IMR-90 (cell line): ENCODE measurements at regions not wholly inside any gene's neighbourhood (a gene's known extent, or its start where the extent isn't known, plus 50 kb on each side); places are given as distances from the start of the nearest gene placed in this dataset.

Experiments used
- ATAC-seq: fragments of 200-7000 bp; cut with Tn5 transposase; 2 replicates; pipeline ENCODE4 v1.9.1; 2020; ENCODE audit warnings: low read depth, mild to moderate bottlenecking, moderate library complexity
- BruUV-seq: library from RNA; stranded (reverse); fragments of 400-500 nt; replicated peaks from 2 replicates; lab custom pipeline; 2021; lab: Mats Ljungman, UMichigan
- CTCF ChIA-PET: fragments of 300-600 bp; formaldehyde crosslinking; extraction: SDS; loops from one replicate; lab custom pipeline; 2021; ENCODE audit warnings: antibody characterized with exemption; lab: Yijun Ruan, JAX
- POLR2A ChIA-PET: fragments of 300-600 bp; sonication (Branson Sonifier 250); formaldehyde crosslinking; loops from one replicate; lab custom pipeline; 2022; ENCODE audit warnings: antibody characterized with exemption; ENCODE audit not compliant: unreplicated experiment; lab: Charles Lee
- DNase-seq: peaks from one replicate; pipeline ENCODE4 v3.0.0; 2013
- H2AFZ ChIP-seq: replicated peaks from 2 replicates; pipeline ENCODE3; 2013; ENCODE audit warnings: low read length, mild to moderate bottlenecking; ENCODE audit not compliant: poor library complexity
- H2AK5ac ChIP-seq: 2 replicates; pipeline ENCODE4 v1.6.1; 2013; ENCODE audit warnings: low read depth, low read length, inconsistent platforms
- H2AK9ac ChIP-seq: replicated peaks from 2 replicates; pipeline ENCODE3; 2013; ENCODE audit warnings: mild to moderate bottlenecking, low read depth, low read length, moderate library complexity; ENCODE audit not compliant: poor library complexity
- H2BK120ac ChIP-seq: 2 replicates; pipeline ENCODE4 v1.6.1; 2013; ENCODE audit warnings: low read depth, low read length, inconsistent platforms
- H2BK15ac ChIP-seq: 3 replicates; pipeline ENCODE4 v1.6.1; 2013; ENCODE audit warnings: low read depth, low read length, inconsistent platforms
- H2BK20ac ChIP-seq: 2 replicates; pipeline ENCODE4 v1.6.1; 2013; ENCODE audit warnings: low read depth, mild to moderate bottlenecking, inconsistent platforms, low read length, moderate library complexity
- H2BK5ac ChIP-seq: 2 replicates; pipeline ENCODE4 v1.6.1; 2013; ENCODE audit warnings: mild to moderate bottlenecking, low read depth, low read length, inconsistent platforms; ENCODE audit not compliant: poor library complexity, severe bottlenecking
- H3K14ac ChIP-seq: replicated peaks from 2 replicates; pipeline ENCODE4 v1.6.1; 2013; ENCODE audit warnings: low read depth, low read length, inconsistent platforms
- H3K18ac ChIP-seq: 2 replicates; pipeline ENCODE4 v1.6.1; 2013; ENCODE audit warnings: low read depth, low read length, control low read depth
- H3K23ac ChIP-seq: 2 replicates; pipeline ENCODE4 v1.6.1; 2013; ENCODE audit warnings: low read depth, low read length, inconsistent platforms
- H3K27ac ChIP-seq: 2 replicates; pipeline ENCODE4 v1.5.1; 2013; ENCODE audit warnings: mild to moderate bottlenecking, control low read depth, low read length; ENCODE audit not compliant: insufficient read depth
- H3K27me3 ChIP-seq: 2 replicates; pipeline ENCODE4 v1.6.1; 2013; ENCODE audit warnings: low read length; ENCODE audit not compliant: control insufficient read depth, insufficient read depth
- H3K36me3 ChIP-seq: 2 replicates; pipeline ENCODE4 v1.6.1; 2013; ENCODE audit warnings: low read length, mixed read lengths; ENCODE audit not compliant: control insufficient read depth, insufficient read depth
- H3K4ac ChIP-seq: 2 replicates; pipeline ENCODE4 v1.6.1; 2013; ENCODE audit warnings: low read depth, low read length, inconsistent platforms
- H3K4me1 ChIP-seq: 2 replicates; pipeline ENCODE4 v1.6.1; 2013; ENCODE audit warnings: low read length, mixed read lengths; ENCODE audit not compliant: control insufficient read depth, insufficient read depth
- H3K4me2 ChIP-seq: 2 replicates; pipeline ENCODE4 v1.6.1; 2013; ENCODE audit warnings: low read depth, mild to moderate bottlenecking, control low read depth, low read length, moderate library complexity
- H3K4me3 ChIP-seq: 2 replicates; pipeline ENCODE4 v1.5.1; 2013; ENCODE audit warnings: low read depth, mild to moderate bottlenecking, control low read depth, low read length, moderate library complexity; ENCODE audit not compliant: insufficient read depth
- H3K56ac ChIP-seq: 2 replicates; pipeline ENCODE4 v1.6.1; 2013; ENCODE audit warnings: low read length, inconsistent platforms; ENCODE audit not compliant: insufficient read depth; ENCODE audit errors: extremely low read depth
- H3K79me1 ChIP-seq, 2 experiments: 2 replicates each; pipeline ENCODE4 v1.6.1; 2013; ENCODE audit warnings: low read length in 2 of 2, inconsistent platforms in 1 of 2, low read depth in 1 of 2
- H3K9ac ChIP-seq: 2 replicates; pipeline ENCODE4 v1.6.1; 2013; ENCODE audit warnings: low read depth, low read length, control low read depth
- H3K9me1 ChIP-seq: 2 replicates; pipeline ENCODE4 v1.6.1; 2013; ENCODE audit warnings: low read length, inconsistent platforms; ENCODE audit not compliant: insufficient read depth
- H3K9me3 ChIP-seq: 2 replicates; pipeline ENCODE4 v1.6.1; 2013; ENCODE audit warnings: low read length; ENCODE audit not compliant: control insufficient read depth, insufficient read depth
- H4K20me1 ChIP-seq: 2 replicates; pipeline ENCODE4 v1.6.1; 2013; ENCODE audit warnings: low read length, inconsistent platforms; ENCODE audit not compliant: insufficient read depth
- H4K5ac ChIP-seq: 2 replicates; pipeline ENCODE4 v1.6.1; 2013; ENCODE audit warnings: mild to moderate bottlenecking, low read depth, low read length, control low read depth
- H4K8ac ChIP-seq, 2 experiments: 2 replicates each; pipeline ENCODE4 v1.6.1; 2013; ENCODE audit warnings: low read depth in 2 of 2, low read length in 2 of 2, control low read depth in 1 of 2, inconsistent platforms in 1 of 2
- H4K91ac ChIP-seq: 2 replicates; pipeline ENCODE4 v1.6.1; 2013; ENCODE audit warnings: low read depth, low read length, inconsistent platforms; ENCODE audit not compliant: insufficient read depth
- CEBPB ChIP-seq: IDR thresholded peaks from 2 replicates; pipeline ENCODE4 v1.6.1; 2012; ENCODE audit warnings: low read depth, low read length, improper control_type of control experiment
- CTCF ChIP-seq: conservative IDR thresholded peaks from 2 replicates; pipeline ENCODE4 v1.5.1; 2012; ENCODE audit warnings: mild to moderate bottlenecking, low read depth, low read length, improper control_type of control experiment
- RAD21 ChIP-seq: IDR thresholded peaks from 2 replicates; pipeline ENCODE4 v1.6.1; 2012; ENCODE audit warnings: low read length, improper control_type of control experiment
- SMC3 ChIP-seq: fragments of 150-350 bp; IDR thresholded peaks from 2 replicates; pipeline ENCODE4 v1.6.1; 2016; ENCODE audit warnings: low read depth, mild to moderate bottlenecking, antibody characterized with exemption, low read length, moderate library complexity
- WGBS, 2 experiments: methylation state at CpG; one replicate each; pipeline versions ENCODE4 v1.1.5 to v1.1.7; 2013; ENCODE audit warnings: missing lambda C conversion rate in 2 of 2; ENCODE audit not compliant: insufficient read length in 1 of 2; ENCODE audit errors: extremely low coverage in 2 of 2; 5-methylcytosine and 5-hydroxymethylcytosine counted together
- dilution Hi-C: fragments of 300-500 bp; cut with HindIII; formaldehyde crosslinking; loops from one replicate; pipeline ENCODE4 v1.14.3; 2018; ENCODE audit warnings: low sequenced_read_pairs; ENCODE audit not compliant: unreplicated experiment
- in situ Hi-C: fragments of 300-500 bp; cut with MboI; formaldehyde crosslinking; loops from 3 replicates; pipeline ENCODE4 v1.14.3; 2019; ENCODE audit warnings: low sequenced_read_pairs, inconsistent platforms, mixed read lengths
- intact Hi-C: fragments of 100-400 bp; cut with micrococcal nuclease; formaldehyde crosslinking; loops from 2 replicates; pipeline ENCODE4 v1.10.0; 2022

- Histone ChIP-seq H2BK20ac (no peak overlapping the region), H3K14ac (no peak overlapping the region), H3K9ac (no peak overlapping the region), H3K27me3 (no peaks in the 10 kb centered on the region), H2BK5ac (no peak overlapping the region), H3K9me3 (no peaks in the 10 kb centered on the region; the same call in 1 of the 2 replicates), H3K4me2 (no peak overlapping the region), H3K4me3 (no peak overlapping the region), H4K8ac (no peak overlapping the region), H2AK9ac (no peak overlapping the region), H3K4ac (no peak overlapping the region), H3K79me1 (no peaks in the 10 kb centered on the region), H3K9me1 (no peaks in the 10 kb centered on the region), H2BK15ac (no peak overlapping the region), H3K4me1 (no peaks in the 10 kb centered on the region), H4K20me1 (no peaks in the 10 kb centered on the region), H3K18ac (no peak overlapping the region), H3K27ac (no peak overlapping the region), H2AK5ac (no peak overlapping the region), H3K36me3 (no peaks in the 10 kb centered on the region), H4K91ac (no peak overlapping the region), H3K56ac (no peak overlapping the region), H3K23ac (no peak overlapping the region), H2AFZ (no peak overlapping the region), H4K5ac (no peak overlapping the region), H2BK120ac (no peak overlapping the region)
- ATAC-seq (peak; percentile 67; the same call in 1 of the 2 replicates), DNase-seq (peak; percentile 35)
- POLR2A ChIA-PET = no interaction called here
- CTCF ChIA-PET = interaction anchor here (1.0 to 1.1 kb wide), 3 partner anchors 10 to 14 kb away, joined by 3 to 5 read pairs (median 4); no protein-coding TSS in a partner anchor
- TF ChIP-seq RAD21 (peak; percentile 73), CTCF (peak; percentile 70), SMC3 (peak; percentile 57), CEBPB (no peak)
- BruUV-seq = no TSS peak
- in situ Hi-C loops = no loop called here
- intact Hi-C loops = no loop called here
- dilution Hi-C loops = no loop called here
- no CpG with 5 or more reads among the region's 3 CpGs for WGBS, 2 experiments
Measured at GRCh38 chr15:94670438-94671034, 439.2 kb downstream of the MCTP2 start.
